ENCODE measurements at regions not wholly inside any gene's neighbourhood (a gene's known extent, or its start where the extent isn't known, plus 50 kb on each side); places are given as distances from the start of the nearest gene placed in this dataset.

DNA sequence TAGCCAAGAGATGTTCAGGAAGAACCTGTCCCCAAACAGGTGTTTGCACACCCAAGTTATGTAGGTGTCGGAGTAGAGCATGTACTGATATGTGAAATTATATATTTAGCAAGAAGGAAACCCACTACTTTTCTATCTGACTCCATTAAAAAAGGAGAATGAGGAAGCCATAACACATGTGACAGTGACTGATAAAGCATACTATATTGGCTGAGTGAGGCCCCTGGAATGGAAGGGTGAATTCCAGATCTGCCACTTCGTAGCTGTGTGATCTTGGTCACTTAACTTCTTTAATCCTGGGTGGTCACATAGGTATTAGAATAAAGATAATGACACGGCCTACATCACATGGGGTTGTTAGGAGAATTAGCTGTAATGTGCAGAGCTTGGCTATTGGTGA lies 116.0 kb upstream of the MAN2A1 start:
- TF ChIP-seq, protein P1, sequence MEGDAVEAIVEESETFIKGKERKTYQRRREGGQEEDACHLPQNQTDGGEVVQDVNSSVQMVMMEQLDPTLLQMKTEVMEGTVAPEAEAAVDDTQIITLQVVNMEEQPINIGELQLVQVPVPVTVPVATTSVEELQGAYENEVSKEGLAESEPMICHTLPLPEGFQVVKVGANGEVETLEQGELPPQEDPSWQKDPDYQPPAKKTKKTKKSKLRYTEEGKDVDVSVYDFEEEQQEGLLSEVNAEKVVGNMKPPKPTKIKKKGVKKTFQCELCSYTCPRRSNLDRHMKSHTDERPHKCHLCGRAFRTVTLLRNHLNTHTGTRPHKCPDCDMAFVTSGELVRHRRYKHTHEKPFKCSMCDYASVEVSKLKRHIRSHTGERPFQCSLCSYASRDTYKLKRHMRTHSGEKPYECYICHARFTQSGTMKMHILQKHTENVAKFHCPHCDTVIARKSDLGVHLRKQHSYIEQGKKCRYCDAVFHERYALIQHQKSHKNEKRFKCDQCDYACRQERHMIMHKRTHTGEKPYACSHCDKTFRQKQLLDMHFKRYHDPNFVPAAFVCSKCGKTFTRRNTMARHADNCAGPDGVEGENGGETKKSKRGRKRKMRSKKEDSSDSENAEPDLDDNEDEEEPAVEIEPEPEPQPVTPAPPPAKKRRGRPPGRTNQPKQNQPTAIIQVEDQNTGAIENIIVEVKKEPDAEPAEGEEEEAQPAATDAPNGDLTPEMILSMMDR (IDR thresholded peaks at IDR 0.05) = no peak
- TF ChIP-seq POLR2A (IDR thresholded peaks at IDR 0.05) = no peak

All from right lobe of liver (tissue), 4 donors.